GM12873 (cell line): ENCODE measurements at regions not wholly inside any gene's neighbourhood (a gene's known extent, or its start where the extent isn't known, plus 50 kb on each side); places are given as distances from the start of the nearest gene placed in this dataset.

Experiments
- TF ChIP-seq, protein P1 (sequence below): IDR thresholded peaks from 2 replicates; pipeline ENCODE4 v1.5.1; 2012; ENCODE audit warnings: low read depth, mild to moderate bottlenecking, moderate library complexity, low read length, control low read depth; ENCODE audit not compliant: insufficient read depth; ENCODE audit errors: missing control alignments

DNA sequence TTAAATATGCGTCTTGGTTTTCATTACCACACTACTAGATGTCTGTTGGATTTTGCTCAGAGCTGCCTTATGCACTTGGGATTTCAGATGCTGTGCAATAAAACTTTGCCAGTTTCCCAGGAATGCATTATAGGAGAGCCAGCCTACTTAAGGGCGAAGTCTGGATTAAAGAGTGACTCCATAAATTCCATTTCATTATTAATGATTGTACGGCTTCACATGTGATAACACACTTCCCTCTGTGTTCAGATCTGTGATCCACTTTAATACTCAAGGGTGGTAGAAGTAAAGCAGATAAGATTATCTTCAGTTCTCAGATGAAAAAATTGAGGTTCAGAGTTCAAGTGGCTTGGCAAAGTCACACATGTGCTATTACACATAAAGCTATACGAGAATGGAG lies 110.2 kb downstream of the C11orf91 start:
- TF ChIP-seq, protein P1, sequence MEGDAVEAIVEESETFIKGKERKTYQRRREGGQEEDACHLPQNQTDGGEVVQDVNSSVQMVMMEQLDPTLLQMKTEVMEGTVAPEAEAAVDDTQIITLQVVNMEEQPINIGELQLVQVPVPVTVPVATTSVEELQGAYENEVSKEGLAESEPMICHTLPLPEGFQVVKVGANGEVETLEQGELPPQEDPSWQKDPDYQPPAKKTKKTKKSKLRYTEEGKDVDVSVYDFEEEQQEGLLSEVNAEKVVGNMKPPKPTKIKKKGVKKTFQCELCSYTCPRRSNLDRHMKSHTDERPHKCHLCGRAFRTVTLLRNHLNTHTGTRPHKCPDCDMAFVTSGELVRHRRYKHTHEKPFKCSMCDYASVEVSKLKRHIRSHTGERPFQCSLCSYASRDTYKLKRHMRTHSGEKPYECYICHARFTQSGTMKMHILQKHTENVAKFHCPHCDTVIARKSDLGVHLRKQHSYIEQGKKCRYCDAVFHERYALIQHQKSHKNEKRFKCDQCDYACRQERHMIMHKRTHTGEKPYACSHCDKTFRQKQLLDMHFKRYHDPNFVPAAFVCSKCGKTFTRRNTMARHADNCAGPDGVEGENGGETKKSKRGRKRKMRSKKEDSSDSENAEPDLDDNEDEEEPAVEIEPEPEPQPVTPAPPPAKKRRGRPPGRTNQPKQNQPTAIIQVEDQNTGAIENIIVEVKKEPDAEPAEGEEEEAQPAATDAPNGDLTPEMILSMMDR = no peak

DNA sequence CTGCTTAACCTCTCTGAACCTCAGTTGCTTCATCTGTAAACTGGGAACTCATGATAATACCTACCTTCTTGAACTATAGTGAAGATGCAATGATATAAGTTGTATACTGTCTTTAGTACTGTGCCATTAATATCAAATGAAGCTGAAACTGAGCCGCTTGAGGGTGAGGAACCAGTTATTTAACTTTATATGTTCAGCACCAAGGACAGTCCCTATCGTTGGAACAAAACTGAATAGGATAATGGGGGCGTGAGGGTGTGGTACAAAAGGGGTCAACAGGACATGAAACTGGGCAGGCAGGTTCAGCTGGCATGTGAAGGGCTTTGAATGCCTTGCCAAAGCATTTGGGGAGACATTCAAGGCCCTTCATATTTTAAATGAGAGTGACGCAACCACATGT lies 112.6 kb downstream of the C11orf91 start:
- TF ChIP-seq, protein P1 = no peak

- TF ChIP-seq, protein P1 = no peak
These were observed 114.9 kb downstream of the C11orf91 start for GRCh38 chr11:33585586-33586209.

- TF ChIP-seq, protein P1 = no peak
These were observed 117.8 kb downstream of the C11orf91 start for GRCh38 chr11:33582636-33583325.

DNA sequence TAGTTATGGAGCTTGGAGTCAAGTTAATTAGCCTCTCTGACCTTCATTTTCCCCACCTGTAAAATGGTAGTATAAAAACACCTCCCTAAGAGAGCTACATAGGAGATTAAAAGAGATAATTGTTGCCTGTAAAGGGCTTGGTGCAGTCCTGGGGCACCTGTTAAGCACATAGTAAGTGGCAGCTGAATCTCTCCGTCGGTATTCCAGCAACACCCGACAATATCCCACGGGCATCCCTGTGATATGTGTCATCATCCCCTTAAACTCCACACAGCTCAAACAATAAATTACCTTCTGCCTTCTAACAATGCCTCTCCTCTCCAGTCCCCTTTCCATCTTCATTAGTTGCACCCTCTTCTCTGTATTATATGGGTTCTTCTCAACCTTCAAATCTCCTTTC lies 121.5 kb downstream of the C11orf91 start:
- TF ChIP-seq, protein P1 = no peak

GRCh38 chr11:33577204-33577603 lies 123.4 kb downstream of the C11orf91 start:
- TF ChIP-seq, protein P1 = no peak

GRCh38 chr11:33575311-33575710 lies 125.3 kb downstream of the C11orf91 start:
- TF ChIP-seq, protein P1 = no peak
